Esophagus mucosa (tissue), 1 donor: ENCODE measurements at regions not wholly inside any gene's neighbourhood (a gene's known extent, or its start where the extent isn't known, plus 50 kb on each side); places are given as distances from the start of the nearest gene placed in this dataset.

Experiments
- ATAC-seq: fragments of 200-7000 bp; cut with Tn5 transposase; one replicate; pipeline ENCODE4 v1.9.1; 2020
- donor health status: DM: yes; HTN: yes; CAD: no.

GRCh38 chr11:122311216-122311755, 195.3 kb upstream of the BLID start:
- no peak for ATAC-seq

- no peak for ATAC-seq
These were observed 194.8 kb upstream of the BLID start for GRCh38 chr11:122310766-122311165.

GRCh38 chr11:122309262-122309925, 193.4 kb upstream of the BLID start:
- ATAC-seq = no peak

GRCh38 chr11:122308226-122308625, 192.2 kb upstream of the BLID start:
- no peak for ATAC-seq

GRCh38 chr11:122307476-122308035, 191.5 kb upstream of the BLID start:
- no peak for ATAC-seq

GRCh38 chr11:122306831-122307391, 190.9 kb upstream of the BLID start:
- no peak for ATAC-seq

GRCh38 chr11:122305426-122306320, 189.7 kb upstream of the BLID start:
- no peak for ATAC-seq

- ATAC-seq = no peak
These were observed 189.0 kb upstream of the BLID start for GRCh38 chr11:122304973-122305372.

GRCh38 chr11:122304306-122304705, 188.3 kb upstream of the BLID start:
- no peak for ATAC-seq

- no peak for ATAC-seq
These were observed 178.0 kb upstream of the BLID start for GRCh38 chr11:122294041-122294440.

GRCh38 chr11:122293296-122294023, 177.4 kb upstream of the BLID start:
- no peak for ATAC-seq

- no peak for ATAC-seq
These were observed 171.4 kb upstream of the BLID start for GRCh38 chr11:122287401-122287800.

GRCh38 chr11:122285070-122285988, 169.3 kb upstream of the BLID start:
- ATAC-seq = no peak

GRCh38 chr11:122280870-122281269, 164.9 kb upstream of the BLID start:
- no peak for ATAC-seq

- no peak for ATAC-seq
These were observed 163.2 kb upstream of the BLID start for GRCh38 chr11:122279194-122279593.

- ATAC-seq = no peak
These were observed 161.5 kb upstream of the BLID start for GRCh38 chr11:122277493-122277892.

GRCh38 chr11:122276221-122276620, 160.2 kb upstream of the BLID start:
- ATAC-seq = no peak

- ATAC-seq = no peak
These were observed 159.5 kb upstream of the BLID start for GRCh38 chr11:122275508-122275907.

- ATAC-seq = no peak
These were observed 157.6 kb upstream of the BLID start for GRCh38 chr11:122273476-122274191.

GRCh38 chr11:122271745-122272144, 155.7 kb upstream of the BLID start:
- ATAC-seq = no peak

GRCh38 chr11:122271137-122271536, 155.1 kb upstream of the BLID start:
- ATAC-seq = no peak
